GM18499 (cell line): ENCODE measurements at regions not wholly inside any gene's neighbourhood (a gene's known extent, or its start where the extent isn't known, plus 50 kb on each side); places are given as distances from the start of the nearest gene placed in this dataset.
"Not testable (repeated sequence)": the region's sequence is repeated elsewhere in the genome, so short reads cannot be mapped to it uniquely, and the experiment has no call there.

Experiments
- ATAC-seq: cut with Tn5 transposase; IDR thresholded peaks from one replicate; pipeline ENCODE4 v1.9.1; 2021; ENCODE audit warnings: moderate number of reproducible peaks; ENCODE audit not compliant: insufficient read depth, unreplicated experiment

DNA sequence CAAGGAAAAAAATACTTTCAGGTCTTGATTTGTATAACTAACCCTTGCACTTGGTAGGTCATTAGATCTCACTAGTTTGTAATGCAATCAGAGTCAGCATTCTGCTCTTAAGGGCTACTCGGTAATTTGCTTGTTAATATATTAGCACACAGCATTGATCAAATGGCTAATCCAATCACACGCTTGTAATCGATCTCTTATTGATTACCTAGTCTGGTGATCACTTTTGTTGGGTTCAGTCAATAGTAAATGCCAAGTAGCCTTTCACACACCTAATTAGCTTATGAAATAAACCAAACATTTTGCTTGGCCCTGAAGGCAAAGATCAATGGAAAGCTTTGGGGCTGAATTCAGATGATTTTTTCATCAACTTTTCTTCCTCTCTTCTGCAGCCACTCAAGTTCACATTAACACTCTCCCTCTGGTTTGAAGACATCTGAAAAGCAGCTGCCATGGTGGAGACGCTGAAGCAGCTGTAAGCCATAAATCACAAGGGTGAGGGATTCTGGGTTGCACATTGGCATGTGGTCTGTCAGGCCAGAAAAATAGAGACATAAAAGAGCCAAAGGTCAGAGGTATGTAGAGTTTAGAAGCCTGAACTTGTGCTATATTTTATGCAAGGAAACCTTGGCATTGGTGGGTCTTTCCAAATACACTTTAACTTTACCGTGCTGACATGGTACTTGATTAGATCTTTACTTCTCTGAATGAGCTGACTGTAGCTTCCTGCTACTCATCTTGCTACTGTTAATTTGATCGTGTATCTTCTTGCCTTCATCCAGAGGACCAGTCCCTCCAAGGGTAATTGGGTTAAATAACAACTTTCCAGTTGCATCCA, 234.4 kb downstream of the SIM1 start:
- ATAC-seq = no peak

DNA sequence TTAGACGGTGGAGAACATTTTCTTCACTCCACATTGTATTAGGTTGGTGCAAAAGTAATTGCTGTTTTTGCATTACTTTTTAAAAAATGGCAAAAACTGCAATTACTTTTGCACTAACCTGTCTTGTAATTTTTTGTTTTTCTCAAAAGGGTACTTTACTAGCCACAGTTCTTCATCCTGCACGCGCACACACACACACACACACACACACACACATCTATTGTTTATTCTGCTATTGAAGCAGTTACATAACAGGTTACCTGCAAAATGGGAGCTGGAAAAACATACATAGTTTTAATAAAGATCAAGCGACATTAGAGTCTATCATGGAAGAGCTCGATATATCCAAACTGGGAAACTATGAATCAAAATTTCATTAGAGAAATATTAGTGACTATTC, 235.2 kb downstream of the SIM1 start:
- ATAC-seq = no peak

DNA sequence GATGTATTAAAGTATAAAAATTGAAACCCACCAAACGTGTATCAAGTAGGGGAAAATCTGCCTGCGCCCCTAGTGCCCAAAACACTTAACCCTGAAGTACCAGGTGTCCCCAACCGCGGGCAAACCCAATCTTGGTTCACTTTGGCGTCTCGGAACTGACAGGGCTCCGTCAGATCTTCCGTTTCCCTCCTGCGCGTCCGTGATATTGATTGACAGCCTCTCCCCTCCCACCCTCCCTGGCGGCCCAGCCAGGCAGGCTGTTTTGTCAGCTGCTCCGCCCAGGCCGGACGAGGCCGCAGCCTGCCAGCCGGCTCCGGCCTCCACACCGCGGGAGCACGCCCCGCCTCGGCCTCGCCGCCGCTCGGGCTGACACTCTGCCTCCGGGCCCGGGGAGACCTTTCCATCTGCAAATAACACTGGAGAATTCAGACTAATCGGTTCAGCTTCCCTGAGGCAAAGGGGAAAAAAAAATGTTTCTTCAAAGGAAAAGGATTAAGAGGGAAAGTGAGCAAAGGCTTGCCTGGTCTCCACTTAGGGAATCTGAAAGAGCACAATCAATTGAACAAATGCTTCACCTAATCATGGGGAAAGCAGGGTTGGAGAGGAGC, 234.9 kb upstream of the MCHR2 start:
- peak; percentile 98 for ATAC-seq

DNA sequence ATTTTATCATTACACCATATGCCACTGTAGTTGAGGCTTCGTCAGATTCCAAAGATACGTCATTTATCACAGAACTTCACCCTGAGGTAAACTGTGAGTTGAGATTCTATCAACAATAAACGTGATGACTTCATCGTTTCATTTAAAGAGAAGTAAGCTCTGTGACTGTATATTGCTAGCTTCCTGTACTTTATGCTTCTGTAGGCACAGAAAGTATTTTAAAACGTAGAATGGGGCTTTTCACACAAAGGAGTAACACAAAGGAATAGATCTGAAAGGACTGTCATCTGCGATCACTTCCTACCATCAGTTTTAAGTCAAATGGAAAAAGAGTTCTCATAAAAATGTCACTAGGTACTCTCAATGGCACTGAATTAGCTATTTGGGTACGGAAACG, 234.4 kb upstream of the MCHR2 start:
- peak; percentile 7 for ATAC-seq

- ATAC-seq = no peak
Measured at GRCh38 chr6:100226811-100227210, 232.8 kb upstream of the MCHR2 start.

GRCh38 chr6:100223952-100224351, 229.9 kb upstream of the MCHR2 start:
- ATAC-seq = not testable (repeated sequence)

GRCh38 chr6:100220543-100220942, 226.5 kb upstream of the MCHR2 start:
- ATAC-seq = no peak

DNA sequence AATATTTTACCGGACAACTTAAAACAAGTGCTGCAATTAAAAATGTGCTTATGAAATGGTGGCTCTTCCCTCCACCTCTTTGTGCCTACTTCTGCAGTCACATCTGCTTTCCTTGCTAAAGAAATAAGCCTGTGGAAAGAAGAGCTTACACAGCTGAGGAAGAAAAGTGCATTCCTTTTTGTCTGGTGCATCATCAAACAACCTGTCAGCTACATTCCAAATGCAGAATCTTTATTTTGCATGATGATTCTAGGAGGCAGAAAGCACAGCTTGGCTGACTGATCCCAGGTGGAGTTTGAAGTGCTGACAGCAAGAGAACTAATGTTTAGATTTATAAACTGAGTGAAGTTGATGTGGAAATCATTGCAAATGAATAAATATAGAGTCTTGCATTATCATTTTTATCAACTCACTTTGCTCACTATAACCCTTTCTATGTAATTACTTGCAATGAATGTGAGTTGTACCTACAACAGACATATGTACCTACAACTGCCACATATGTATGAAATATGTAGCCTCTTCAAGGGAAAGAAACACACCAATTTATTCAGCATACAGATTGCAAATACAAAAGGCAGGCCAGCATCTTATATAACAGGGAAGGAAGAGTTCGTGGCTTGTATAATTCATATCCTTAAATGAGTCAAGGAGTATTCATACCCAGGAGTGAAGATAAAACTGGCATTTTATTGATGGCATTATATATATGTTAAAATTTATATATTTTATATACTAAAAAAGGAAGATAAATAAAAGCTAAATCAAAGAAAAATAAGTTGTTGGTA, 223.4 kb upstream of the MCHR2 start:
- ATAC-seq = no peak

DNA sequence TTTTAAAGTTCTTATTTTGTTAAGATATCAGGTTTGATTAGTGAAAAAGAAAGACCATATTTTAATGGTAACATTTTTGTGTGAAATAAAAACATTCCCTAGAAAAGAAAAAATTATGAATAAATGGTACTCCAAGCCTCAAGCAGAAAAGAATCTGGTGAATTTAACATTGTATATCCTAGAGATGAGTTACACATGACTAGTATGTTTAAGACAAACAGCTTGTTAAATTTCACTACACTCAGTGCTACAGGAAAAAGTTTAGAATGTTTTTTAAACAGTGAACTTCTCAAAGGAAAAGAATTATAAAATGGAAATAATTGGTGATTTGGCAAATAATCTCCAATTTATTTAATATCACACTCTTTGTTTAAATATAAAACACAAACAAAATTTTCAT, 222.7 kb upstream of the MCHR2 start:
- no peak for ATAC-seq

DNA sequence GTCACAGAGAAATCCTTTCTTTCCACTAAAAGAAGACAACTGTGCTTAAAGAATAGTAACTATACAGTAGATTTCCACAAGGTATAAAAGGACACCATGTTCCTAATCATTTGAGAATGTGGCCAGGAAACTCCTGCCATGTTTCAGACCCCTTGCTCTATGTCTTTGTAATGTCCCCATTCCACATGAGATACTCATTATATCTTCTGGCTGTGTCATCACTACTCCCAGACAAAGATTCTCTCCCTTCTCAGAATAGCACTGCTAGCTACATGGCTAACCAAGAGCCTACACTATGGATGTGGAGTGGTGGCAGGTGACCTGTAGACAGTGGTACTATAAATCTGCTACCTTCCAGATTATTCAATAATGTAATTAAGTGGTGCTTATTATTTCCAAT, 218.1 kb upstream of the MCHR2 start:
- ATAC-seq = no peak

- ATAC-seq = no peak
Measured at GRCh38 chr6:100210137-100211117, 216.4 kb upstream of the MCHR2 start.

DNA sequence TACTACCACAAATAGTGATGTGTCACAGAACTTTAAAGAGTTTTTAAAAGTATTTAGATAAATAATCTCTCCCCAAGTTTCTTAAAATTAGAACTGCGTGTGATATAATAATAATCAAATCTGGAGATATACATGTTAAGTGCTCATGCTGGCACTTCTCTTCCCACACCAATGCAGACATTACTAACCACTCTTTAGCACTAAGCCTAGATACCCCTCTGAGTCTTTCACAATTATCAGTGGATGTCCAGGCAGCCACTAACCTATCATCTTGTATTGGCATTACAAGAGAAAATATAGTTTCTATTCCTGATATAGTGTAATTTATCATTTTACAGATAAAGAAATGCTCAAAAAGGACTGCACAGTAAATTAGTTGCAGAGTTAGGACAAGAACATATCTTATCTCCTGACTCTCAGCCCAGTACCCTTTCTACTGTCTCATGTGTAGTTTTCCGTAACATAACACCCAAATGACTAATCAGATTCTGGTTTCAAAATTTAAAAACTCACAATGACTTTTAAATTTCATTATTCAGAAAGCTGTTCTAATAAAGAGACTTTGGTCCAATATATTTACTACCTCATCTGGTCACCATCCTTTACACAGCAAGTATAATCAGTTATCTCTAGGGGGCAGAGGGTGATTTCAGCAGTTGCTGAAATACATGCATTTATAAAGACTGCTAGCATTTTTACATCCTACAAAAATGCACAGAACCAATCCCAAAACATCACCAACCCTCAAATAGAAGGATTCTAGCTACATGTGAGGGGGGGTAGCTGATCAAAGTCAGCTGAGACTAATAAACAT, 215.5 kb upstream of the MCHR2 start:
- ATAC-seq = no peak

- ATAC-seq = no peak
Measured at GRCh38 chr6:100203400-100203799, 209.4 kb upstream of the MCHR2 start.

DNA sequence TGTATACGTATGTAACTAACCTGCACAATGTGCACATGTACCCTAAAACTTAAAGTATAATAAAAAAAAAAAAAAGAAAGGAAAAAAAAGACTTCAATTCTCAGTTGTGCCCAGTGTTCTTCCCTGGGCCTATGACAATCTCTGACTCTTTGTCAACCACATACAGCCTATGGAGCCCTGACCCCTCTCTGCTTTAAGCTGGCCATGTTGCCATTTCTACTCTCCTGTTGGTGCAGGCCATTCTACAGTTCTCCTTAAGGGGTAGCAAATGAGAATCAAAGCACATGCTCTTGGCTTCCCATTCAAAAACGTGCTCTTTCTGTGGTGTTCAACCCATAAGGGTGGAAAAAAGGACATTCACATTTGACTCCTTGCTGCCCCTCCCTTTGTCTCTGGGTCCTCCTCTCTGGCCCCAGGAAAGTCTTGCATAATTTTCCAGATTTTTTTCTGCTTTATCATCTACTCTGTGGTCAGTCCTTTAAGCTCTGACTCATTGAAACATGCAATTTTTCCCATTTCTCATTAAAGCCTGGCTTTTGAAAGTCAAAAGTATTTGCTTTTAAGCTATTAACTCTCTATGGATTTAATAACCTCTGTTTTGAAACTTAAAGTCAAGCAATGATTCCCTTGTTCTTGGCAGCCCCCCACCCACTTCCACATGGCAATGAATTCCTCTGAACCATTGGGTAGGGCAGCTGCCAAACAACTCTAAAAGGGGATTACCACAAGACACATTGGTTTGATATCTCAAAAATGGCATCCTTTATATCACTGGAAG, 208.6 kb upstream of the MCHR2 start:
- ATAC-seq = no peak

- not testable (repeated sequence) for ATAC-seq
Measured at GRCh38 chr6:100196214-100196982, 202.4 kb upstream of the MCHR2 start.

- ATAC-seq = not testable (repeated sequence)
Measured at GRCh38 chr6:100195244-100195643, 201.2 kb upstream of the MCHR2 start.

DNA sequence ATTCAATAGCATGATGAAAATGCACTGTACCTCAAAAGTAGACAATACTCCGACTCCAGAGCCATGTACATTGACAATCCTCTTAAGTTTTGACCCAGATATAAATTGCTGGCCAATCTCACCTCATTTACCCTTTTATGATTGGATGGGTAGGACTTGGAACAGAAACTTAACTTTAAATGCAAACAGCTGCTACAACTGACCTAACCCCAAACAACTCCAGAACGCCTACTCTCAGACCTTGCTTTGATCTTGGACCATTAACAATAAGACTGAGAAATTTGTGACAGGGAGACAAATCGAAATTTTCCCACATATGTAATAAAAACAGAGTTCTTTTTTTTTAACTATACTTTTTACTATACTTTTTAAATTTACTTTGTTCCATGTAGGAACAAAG, 200.5 kb upstream of the MCHR2 start:
- ATAC-seq = no peak

- no peak for ATAC-seq
Measured at GRCh38 chr6:100188754-100189153, 194.7 kb upstream of the MCHR2 start.
